Hepatocyte (in vitro differentiated cells): ENCODE measurements at regions not wholly inside any gene's neighbourhood (a gene's known extent, or its start where the extent isn't known, plus 50 kb on each side); places are given as distances from the start of the nearest gene placed in this dataset.

Experiments used
- EZH2 ChIP-seq: fragments of 200-600 bp; sonication (generic); IDR thresholded peaks from 2 replicates; pipeline ENCODE4 v1.6.1; 2016; ENCODE audit warnings: antibody characterized with exemption, mild to moderate bottlenecking, borderline replicate concordance
- EZH2phosphoT487 ChIP-seq: fragments of 200-600 bp; sonication (generic); IDR thresholded peaks from one replicate; pipeline ENCODE4 v1.6.1; 2018; ENCODE audit warnings: antibody characterized with exemption, mild to moderate bottlenecking, low read depth, moderate library complexity; ENCODE audit not compliant: unreplicated experiment, severe bottlenecking
- TF ChIP-seq, protein P1 (sequence below): fragments of 200-600 bp; sonication (generic); IDR thresholded peaks from 2 replicates; pipeline ENCODE4 v1.5.1; 2016; ENCODE audit warnings: antibody characterized with exemption, mild to moderate bottlenecking; ENCODE audit not compliant: poor library complexity

- TF ChIP-seq EZH2 (no peak), EZH2phosphoT487 (no peak)
- TF ChIP-seq, protein P1, sequence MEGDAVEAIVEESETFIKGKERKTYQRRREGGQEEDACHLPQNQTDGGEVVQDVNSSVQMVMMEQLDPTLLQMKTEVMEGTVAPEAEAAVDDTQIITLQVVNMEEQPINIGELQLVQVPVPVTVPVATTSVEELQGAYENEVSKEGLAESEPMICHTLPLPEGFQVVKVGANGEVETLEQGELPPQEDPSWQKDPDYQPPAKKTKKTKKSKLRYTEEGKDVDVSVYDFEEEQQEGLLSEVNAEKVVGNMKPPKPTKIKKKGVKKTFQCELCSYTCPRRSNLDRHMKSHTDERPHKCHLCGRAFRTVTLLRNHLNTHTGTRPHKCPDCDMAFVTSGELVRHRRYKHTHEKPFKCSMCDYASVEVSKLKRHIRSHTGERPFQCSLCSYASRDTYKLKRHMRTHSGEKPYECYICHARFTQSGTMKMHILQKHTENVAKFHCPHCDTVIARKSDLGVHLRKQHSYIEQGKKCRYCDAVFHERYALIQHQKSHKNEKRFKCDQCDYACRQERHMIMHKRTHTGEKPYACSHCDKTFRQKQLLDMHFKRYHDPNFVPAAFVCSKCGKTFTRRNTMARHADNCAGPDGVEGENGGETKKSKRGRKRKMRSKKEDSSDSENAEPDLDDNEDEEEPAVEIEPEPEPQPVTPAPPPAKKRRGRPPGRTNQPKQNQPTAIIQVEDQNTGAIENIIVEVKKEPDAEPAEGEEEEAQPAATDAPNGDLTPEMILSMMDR, result no peak
Observed at GRCh38 chr3:165892565-165892964, 55.3 kb upstream of the BCHE start.
